Hematopoietic multipotent progenitor cell treated with erythropoietin and hydrocortisone succinate and interleukin-3 and kit ligand, for 4 days (in vitro differentiated cells): ENCODE measurements at regions not wholly inside any gene's neighbourhood (a gene's known extent, or its start where the extent isn't known, plus 50 kb on each side); places are given as distances from the start of the nearest gene placed in this dataset.

ENCODE experiments used
- DNase-seq: peaks from one replicate; pipeline ENCODE4 v3.0.0-alpha.2; 2015

DNA sequence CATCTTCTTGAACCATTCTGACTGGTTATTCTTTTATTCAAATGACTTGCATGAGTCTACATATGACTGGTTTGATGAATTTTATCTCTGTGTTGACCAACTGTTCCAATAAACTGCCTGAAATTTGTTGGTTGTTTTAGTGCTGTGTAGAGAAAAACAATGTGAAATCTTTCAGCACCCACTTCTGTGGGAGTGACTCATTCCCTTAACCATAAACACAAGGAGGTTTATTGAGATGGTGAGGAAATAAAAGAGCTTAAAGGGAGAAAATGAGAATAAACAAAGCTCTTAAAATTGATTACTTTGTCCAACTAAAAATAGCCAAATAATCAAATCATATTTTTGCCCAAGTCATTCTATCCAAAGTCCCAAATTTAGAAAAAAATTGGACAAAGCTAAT is 341.1 kb downstream of the TGFB2 start:
- DNase-seq, result no peak

DNA sequence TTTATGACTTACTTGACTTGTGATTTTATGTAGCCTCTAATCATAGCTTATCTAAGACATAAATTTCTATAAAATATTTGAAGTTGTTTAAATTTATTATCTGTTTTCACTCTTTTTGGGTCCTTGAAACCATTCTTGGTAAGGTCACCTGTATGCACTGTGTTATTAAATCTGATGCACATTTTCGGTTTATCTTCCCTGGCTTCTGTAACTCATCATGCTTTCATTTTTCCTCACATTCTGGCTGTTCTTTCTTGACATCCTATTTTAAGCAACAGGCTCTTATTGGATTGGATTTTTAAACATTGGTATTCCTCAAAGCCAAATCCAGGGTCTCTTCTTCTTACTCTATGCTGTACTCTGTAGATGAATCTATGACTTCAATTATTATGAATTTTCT is 341.6 kb downstream of the TGFB2 start:
- DNase-seq, result no peak

DNA sequence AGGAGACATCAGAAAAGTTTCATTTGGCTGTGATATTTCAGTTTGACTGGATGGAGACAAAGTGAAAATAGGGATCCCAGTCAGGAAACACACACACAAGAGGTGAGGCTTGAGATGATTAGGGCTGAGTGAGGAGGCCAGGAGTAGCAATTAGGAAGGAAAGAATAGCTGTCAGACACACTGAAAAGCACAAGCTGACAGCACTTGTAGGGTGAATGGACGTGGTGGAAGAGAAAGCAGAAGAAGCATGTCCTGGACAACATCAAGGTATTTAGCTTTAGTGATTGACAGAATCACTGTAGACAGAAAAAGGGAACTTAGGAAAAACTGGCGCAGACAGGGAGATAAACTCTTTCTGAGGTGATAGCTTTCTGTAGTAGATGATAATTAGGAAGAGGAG is 347.7 kb downstream of the TGFB2 start:
- no peak for DNase-seq

DNA sequence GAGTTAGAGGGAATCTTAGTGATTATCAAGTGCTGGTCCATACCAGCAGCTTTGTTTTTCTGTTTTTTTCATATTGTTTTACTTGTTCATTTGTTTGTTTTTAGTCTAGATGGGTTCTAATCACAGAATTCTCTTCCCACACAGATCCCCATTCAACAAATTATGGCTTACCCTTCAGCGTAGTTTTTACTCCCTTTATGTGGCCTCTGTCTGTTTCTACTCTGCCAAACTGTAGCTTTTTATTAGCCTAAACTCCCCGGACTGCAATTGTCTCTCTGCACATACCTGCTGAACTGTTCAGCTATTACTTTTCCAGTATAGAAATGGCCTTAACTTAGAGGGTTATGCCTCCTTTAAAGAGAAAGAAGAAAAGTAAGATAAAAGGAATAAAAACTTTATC is 348.5 kb downstream of the TGFB2 start:
- no peak for DNase-seq

DNA sequence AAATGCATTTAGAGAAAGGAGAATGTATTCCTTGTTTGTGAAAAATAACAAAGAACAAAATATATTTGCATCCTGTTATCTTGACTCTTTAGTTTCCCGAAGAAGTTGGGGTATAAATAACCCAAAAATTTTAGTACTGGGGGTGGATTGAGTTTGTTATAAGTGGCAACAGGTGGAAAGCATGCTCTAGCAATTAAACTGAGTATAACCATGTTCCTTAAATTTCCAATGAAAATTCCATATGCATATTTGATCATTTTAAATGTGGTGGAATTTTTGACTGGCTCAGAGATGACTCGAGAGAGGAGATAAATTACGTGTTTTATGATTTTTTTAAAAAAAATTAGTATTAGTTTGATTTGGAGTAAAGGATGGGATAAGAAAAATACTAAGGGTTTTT is 348.9 kb downstream of the TGFB2 start:
- no peak for DNase-seq

DNA sequence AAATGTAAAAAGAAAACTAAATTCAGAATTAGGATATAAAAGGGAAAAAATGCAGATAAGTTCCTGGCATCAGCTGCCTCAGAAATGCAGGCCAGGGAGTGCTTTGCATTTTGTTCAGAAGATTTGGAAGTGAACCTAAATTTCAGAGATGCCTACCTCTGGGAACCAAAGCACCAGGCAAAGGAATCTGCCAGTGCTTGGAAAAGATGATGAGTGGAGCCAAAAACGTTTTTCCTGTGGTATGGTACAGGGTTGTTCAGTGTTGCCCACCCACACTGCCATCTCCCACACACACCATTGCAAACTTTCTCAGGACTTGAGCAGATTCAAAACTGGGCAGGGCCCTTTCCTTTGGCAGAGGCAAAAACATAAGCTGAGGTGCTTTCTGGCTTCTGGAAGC is 349.5 kb downstream of the TGFB2 start:
- DNase-seq, result no peak

DNA sequence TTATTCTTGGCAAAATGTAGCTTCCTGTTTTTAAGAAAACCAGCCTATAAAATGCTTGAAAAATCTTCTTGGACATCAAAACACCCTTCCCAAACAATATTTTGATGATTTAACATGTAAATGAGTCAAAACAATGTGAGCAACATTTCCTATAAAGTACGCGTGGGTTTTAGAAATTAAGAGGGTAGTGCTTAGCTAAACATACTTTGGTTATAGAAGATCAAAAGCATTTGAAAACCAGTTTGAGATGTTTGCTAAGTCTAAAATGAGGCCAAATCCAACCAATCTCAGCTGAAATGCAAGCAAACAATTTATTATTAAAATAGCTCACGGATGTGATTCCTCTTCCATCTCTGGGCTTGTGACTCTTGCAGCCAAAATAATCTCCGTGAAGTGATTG is 350.4 kb downstream of the TGFB2 start:
- no peak for DNase-seq

DNA sequence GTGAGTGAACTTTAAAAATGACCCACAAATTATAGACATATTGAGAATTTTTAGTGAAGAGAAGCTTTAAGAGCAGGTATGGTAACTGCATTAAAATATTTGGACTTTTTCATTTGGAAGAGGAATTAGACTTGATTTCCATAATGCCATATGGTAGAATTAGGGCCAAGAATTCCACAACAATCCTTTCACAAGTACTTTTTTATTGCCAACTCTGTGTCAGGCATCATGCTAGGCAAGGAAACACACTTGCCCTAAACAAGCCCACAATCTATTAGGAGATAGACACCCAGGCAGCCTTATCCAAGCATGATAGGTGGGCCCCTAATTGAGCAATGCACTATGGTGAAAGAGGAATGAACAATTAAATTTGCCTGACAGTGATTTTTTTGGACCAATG is 353.0 kb downstream of the TGFB2 start:
- no peak for DNase-seq

DNA sequence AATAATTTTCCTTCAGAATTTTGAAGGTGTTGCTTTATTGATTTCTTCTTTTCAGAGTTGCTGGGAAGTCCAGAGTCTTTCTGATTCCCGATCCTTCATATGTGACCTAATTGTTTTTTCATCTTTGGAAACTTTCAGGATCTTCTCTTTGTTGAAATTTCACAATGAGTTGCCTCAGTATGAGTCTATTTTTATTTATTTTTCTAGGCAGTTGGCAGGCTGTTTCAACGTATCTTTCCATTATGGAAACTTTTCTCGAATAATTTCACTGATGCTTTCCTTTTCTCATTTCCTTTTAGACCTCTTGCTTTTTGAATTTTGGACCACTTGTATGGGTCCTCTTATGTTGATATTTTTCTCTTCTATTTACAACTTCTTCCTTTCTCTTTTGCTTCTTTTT is 354.3 kb downstream of the TGFB2 start:
- DNase-seq, result no peak

DNA sequence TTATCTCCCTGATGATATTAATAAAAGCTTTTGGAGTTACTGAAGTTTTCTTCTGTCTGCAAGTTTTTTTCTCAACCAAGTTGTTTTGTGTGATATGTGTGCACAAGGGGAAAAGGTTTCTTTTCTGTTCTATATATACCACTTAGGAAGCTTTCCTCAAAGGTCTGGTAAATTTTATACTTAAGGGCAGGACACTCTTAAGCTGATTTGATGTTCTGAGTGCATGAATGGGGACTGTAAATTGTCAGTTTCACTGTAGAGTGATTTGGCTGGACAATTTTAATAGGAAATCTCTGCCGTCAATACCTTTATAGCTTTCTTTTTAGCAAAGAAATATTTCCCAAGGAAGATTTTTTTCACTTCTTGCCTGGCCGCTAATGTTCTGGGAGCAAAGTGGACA is 354.7 kb downstream of the TGFB2 start:
- DNase-seq, result no peak

DNA sequence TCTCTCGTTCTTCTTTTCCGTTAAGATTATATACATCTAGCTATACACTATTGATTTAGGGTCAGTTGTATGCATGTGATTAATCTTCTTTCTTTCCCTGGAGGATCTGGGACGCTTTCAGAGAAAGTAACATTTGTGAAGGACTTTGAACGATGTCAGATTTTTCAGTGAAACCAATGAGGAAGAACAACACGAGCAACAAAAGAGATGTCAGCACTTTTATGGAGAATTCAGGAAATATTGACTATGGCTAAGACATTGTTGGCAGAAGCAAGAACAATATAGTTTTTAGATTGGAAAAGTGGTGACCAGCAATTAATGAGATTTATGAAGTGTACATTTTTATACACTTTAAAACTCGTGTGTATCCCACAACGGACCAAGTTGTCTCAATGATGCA is 355.5 kb downstream of the TGFB2 start:
- DNase-seq, result no peak

DNA sequence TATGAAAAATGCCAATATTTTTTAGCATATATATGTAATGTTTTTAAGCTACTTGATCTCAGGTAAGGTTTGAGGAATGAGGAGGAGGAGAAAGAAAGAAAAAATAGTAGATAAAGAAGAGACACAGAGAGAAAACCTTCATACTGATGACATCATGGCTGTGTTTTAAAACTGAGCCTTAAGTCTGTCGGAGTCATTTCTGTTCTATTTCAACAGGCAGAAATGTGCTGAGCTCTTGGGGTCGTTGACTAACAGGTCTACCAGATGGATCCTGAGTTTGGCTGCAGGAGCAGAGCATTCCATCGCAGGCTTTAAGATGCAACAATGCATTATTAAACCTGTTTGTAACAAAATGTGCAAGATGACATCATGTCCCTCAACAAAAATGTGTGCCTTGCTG is 356.0 kb downstream of the TGFB2 start:
- DNase-seq, result no peak

DNA sequence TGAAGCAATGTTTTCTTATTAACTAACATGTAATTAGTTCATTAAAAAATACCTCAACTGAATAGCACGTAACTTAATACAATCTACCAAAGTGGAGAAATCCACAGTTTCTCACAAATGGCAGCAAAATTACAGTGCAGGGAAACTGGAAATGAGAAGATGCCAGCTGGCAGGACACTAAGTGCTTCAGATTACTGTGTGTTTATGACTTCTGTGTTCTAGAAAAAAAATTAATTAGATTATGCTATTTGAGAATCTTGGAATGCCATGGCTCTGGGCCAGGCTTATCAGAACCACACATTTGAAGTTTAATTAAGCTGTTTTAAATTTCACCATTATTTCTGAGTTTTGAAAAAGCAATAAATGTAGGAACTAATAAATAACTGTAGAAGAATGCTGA is 357.6 kb downstream of the TGFB2 start:
- DNase-seq, result no peak

DNA sequence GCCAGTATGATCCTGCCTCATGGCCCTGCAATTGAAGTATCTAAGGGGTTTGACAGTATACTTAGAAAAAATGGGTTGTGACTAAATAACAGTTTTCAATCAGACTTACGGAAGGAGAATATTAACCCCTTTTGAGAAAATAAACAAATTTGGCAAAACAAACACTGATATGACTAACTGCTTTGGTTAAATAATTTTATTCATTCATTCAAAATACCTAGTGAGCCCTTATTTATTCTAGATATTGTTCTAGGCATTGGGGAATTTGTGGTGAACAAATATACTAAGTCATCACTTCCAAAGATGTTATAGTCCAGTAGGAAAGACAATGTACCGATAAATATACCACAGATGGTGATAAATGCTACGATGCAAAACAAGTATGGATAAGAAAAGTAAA is 358.7 kb downstream of the TGFB2 start:
- DNase-seq, result no peak

DNA sequence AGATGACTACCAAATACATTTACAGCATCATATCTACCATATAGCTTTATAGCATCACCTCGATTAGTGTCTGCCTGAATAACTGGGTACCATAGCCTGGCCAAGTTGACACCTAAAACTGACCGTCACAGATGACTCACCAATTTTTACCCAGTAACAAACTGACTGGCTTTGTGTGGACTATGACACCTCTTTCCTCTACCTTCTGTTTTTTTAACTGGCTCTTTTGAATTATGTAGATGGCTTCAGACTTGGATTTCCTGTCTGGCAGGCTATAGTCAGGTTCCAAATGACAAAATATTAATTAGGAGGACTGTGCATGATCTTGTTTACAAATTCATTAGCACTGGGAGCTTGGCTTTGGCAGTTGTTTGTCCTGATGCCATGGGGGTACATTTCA is 360.3 kb downstream of the TGFB2 start:
- no peak for DNase-seq

DNA sequence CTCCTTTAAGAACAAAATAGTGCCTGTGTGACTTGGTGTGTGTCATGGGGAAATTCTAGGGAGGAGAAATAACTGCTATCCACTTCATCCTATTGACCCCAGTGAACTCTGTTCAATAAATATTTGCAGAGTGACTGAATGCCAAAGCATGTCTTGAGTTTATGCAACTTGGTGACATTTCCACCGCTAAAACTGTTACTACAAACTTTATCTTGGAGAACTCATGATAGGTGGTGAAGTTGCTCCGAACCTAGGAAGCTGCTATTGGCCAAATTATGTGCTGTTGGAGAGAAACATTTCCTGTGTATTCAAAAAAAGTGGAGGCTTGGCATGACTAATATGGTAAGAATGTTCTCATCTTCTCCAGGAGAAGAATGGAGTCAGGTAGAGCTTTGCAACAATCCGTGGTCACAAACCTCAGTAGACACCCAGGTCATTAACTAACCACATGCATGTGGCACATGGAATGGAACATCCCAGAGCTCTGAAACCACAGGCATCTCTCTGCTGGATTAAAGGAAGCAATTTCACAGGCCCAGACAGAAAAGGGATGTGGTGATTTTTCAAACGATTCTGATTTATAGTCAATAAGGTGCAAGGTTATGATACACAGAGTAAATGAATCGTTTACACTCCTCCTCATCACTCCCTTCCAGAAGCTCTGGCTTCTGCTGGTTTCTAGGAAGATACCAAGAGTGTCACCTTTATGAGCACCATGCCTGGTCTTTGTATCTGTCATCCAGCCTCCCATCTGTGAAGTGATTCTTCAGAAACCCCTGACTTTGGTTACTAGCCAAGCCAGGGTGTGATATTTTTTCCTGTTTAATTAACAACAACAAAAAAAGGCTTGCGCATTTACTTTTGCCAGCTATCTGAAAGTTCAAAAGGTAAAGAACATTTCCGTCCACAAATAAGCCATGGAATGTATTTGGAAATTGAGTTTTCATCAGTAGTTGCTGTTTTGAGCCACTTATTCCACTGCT is 361.1 kb downstream of the TGFB2 start:
- DNase-seq, result no peak

DNA sequence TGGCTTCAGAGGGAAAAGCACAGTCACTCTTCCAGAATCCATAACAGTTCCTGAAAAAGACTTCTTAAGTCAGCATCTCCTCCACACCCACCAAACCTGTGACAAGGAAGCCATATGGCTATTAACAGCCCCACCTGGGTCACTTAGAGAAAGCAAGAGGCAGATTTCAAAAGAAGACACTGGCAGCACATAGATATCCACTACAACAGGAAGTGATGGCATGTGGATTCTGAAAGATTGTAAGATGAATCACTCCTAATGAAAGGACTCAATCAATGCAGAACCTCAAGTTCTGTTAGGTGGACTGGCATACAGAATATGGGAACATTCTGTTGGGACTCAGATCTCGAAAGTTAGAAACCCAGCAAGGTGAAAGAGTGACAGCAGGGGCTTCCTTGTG is 365.9 kb downstream of the TGFB2 start:
- no peak for DNase-seq

DNA sequence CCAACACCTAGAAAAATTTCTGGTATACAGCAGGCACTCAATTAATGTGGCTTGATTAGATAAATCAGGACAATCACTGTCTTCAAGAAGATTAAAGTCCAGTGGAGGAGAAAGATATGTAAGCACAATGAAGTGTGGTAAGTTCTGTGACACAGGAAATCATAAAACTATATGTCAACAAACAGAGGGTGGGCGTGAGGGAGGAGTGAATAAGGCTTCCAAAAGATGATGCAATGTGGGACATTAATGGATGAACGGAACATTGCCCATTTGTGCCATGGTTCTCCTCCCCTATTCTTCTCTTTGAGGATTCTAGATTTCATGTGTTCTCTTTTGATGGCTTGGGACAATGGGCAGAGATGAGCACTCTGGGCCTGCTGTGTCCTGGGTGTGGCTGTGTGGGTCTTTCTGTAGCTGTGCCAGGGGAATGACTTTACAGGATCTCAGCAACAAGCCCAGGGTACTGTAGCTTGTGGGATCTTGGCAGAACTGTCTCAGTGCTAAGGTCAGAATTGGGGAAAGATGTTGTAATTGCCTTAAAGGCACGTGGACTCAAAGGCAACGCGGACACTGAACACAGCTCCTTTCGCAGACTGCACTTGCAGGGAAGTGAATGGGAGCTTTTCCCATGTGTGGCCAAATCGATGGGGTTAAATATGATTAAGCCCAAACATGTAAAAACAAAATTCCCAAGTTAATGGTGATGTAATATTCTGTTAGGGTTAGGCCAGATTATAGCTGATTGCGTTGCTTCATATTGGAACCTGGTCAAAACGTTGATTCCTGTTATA is 366.9 kb downstream of the TGFB2 start:
- DNase-seq, result no peak

DNA sequence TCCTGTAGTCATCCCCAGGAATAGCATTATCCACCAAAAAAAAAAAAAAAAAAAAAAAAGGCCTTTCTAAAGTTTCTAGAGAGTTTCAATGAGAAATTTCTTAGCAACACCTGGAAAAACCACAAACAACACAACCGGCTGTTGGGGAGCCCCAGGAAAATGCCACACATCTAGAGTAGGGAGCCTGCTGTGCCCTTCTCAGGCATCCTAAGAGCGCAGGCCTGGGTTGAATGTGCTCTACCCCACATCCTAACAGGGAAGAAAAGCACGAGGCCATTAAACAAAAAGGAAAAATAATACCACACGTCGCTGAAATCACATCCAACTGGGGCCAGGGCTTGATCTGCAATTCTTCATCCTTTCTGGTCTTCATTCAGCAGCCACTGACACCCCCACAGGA is 367.5 kb downstream of the TGFB2 start:
- DNase-seq, result no peak

DNA sequence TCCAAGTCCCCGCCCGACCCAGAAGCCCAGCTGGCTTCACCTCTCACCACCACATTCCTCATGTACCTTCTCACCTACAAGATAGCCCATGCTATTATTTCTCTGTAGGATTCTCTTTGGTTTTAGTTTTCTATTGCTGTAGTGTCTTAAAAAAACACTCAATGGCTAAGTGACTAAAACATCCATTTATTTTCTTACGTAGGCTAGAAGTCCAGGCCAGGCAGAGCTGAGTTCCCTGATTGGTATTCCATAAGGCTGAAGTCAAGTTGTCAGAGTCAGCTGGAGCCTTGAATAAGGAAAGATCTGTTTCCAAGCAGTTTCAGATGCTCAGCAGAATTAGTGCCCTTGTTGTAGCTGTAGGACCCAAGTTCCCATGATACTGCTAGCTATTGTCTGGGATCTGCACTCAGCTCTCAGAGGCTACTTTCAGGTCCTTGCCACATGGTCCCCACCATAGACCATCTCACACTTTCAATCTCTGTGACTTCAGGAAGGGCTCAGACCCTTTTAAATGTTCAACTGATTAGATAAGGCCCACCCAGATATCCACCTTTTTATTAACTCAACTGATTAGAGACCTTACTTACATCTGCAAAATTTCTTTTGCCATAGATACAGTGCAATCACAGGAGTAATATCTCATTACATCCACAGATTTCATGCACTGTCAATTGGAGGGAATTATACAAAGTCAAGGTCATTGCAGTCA is 371.0 kb downstream of the TGFB2 start:
- no peak for DNase-seq

DNA sequence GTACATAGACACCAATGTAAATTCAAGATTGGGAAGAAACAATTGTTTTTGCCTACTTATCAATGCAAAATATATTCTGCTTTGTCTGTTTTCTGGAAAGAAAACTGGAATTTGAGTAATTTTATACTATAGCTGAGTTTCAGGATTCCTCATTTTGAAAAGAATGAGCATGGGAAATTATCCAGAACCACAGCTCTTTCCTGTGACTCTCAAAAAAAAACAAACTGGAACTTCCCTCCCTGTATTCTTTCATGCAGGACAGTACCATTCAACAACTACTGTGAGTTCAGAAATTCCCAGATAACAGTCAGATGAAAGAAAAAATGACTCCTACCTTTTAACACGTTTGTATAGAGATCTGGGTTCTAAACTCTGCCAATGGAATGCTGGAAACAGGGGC is 372.4 kb downstream of the TGFB2 start:
- DNase-seq, result no peak

DNA sequence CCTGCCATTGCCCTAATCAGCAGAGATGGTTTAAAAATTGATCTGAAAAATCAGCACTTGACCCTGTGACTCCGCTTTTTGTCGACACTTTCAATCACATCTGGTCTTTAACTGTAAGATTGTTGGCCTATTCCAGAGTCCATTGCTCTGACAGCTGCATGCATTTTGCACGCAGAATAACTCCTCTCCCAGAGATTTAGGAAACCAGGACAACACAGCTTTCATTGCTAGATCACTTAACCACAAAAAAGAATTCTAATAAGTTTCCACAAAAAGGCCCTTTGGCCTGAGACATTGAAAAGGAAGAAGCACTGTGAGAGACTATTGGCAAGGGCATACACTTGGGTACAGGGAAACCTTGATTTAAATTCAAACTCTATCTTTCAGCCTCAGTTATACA is 373.1 kb downstream of the TGFB2 start:
- DNase-seq, result no peak

DNA sequence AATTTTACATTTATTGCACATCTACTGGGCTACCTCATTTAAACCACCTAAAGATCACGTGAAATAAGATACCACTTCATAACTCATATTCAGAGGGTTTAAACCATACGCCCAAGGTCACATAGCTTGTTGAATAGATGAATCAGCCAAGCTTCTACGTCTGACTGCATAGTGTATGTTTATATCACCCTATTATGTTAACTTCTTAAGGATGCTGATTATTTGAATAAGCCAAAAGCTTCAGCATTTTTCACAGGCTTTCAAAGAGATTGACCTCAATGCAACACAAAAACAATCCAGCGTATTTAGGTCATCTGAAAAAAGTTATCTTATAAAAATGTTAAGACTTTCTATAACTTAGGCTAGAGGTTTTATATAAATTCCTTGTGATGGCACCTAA is 373.8 kb downstream of the TGFB2 start:
- no peak for DNase-seq
